ENCODE measurements at regions not wholly inside any gene's neighbourhood (a gene's known extent, or its start where the extent isn't known, plus 50 kb on each side); places are given as distances from the start of the nearest gene placed in this dataset.
"Not testable (repeated sequence)": the region's sequence is repeated elsewhere in the genome, so short reads cannot be mapped to it uniquely, and the experiment has no call there.

DNA sequence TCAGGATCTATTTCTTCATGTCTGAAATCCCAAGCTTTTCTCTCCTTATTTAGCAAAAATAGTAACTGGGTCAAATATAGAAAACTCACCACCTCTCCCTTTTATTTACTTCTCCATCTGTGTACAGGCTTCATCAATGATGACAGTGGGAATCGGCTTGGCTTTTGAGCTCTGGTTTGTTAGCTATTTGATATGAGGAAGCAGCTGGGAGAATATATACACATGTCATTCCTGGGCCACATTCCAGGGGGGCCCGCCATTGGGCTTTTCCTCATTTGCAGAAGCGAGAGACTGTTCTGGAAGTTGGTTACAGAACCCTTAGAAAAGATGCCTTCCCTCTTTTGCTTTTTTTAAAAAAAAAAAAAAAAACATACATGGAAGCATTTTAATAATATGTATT lies 107.4 kb upstream of the F9 start:
- TF ChIP-seq, protein P1, sequence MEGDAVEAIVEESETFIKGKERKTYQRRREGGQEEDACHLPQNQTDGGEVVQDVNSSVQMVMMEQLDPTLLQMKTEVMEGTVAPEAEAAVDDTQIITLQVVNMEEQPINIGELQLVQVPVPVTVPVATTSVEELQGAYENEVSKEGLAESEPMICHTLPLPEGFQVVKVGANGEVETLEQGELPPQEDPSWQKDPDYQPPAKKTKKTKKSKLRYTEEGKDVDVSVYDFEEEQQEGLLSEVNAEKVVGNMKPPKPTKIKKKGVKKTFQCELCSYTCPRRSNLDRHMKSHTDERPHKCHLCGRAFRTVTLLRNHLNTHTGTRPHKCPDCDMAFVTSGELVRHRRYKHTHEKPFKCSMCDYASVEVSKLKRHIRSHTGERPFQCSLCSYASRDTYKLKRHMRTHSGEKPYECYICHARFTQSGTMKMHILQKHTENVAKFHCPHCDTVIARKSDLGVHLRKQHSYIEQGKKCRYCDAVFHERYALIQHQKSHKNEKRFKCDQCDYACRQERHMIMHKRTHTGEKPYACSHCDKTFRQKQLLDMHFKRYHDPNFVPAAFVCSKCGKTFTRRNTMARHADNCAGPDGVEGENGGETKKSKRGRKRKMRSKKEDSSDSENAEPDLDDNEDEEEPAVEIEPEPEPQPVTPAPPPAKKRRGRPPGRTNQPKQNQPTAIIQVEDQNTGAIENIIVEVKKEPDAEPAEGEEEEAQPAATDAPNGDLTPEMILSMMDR (IDR thresholded peaks at IDR 0.05; ENCODE audit: insufficient read depth, low read depth, low read length), result no peak
- POLR2A ChIA-PET, result no interaction called here
- Histone ChIP-seq H3K36me3 (ENCODE audit: control insufficient read depth, insufficient read depth, low read length) (no peaks in the 10 kb centered on the region), H3K4me3 (ENCODE audit: low read depth, low read length) (no peak overlapping the region), H3K27me3 (ENCODE audit: control insufficient read depth, insufficient read depth, low read length) (no peaks in the 10 kb centered on the region)
- no peak for DNase-seq (ENCODE audit: low read depth)
- CTCF ChIA-PET, result no interaction called here

DNA sequence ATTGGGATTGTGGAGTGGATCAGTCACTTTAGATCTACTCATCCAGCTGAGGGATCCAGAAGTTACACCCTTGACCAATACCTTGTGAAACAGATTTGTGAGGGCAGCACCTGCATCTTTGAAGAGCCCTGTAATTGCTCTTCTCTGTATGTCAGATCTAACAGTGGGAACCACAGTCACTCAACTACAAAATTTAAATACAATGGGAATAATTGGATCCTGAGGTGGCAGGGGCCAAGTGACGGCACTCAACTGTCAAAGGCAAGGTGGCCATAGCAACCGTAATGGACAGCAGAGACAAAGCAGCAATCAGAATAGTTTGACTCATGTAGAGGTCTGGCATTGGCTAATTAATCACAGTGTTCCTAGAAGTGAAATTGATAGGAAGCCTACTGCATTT lies 132.3 kb upstream of the F9 start:
- H3K36me3 ChIP-seq (ENCODE audit: control insufficient read depth, insufficient read depth, low read length); CTCF ChIA-PET; H3K27me3 ChIP-seq (ENCODE audit: control insufficient read depth, insufficient read depth, low read length); POLR2A ChIA-PET; H3K4me3 ChIP-seq (ENCODE audit: low read depth, low read length); DNase-seq (ENCODE audit: low read depth): not testable (repeated sequence)

DNA sequence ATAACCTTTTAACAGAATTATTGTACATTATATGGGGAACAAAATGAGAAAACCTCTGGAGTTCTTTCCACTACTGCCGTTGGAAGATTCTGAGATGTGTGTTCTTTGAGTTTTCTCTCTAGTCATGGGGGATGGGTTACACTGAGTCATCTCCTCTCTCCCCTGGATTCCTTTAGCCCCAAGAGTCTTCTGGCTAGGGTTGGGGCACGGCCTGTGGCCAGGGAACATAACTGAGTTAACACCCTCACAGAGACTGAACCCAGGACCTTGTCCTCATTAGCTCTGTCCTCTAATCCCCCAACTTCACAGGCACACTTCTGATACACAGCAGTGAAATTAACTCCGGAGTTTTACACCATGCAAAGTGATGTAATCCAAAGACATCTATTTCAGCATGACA lies 142.3 kb upstream of the F9 start:
- no peak overlapping the region for H3K4me3 ChIP-seq (ENCODE audit: low read depth, low read length)
- ChIA-PET CTCF (no interaction called here), POLR2A (no interaction called here)
- TF ChIP-seq, protein P1 (IDR thresholded peaks at IDR 0.05; ENCODE audit: insufficient read depth, low read depth, low read length), result no peak
- H3K27me3 ChIP-seq (ENCODE audit: control insufficient read depth, insufficient read depth, low read length), result no peaks in the 10 kb centered on the region
- no peaks in the 10 kb centered on the region for H3K36me3 ChIP-seq (ENCODE audit: control insufficient read depth, insufficient read depth, low read length)
- DNase-seq (ENCODE audit: low read depth), result no peak

DNA sequence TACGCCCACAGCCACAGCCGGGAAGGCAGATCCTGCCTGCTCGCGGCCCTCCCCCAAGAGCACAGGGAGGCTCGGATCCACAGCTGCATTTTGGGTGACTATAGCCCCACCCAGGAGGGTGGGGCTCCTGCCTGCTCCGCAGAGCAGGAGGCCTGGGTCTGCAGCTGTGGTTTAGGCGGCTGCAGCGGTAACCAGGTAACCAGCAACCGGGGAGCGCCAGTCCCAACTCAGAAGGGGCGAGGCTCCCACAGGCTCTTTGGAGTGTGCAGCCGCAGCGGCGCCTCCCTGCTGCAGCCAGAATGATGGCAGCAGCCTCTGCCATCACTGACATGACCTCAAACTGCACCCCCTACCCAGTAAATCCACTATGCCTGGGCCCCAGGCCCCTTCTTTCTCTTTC lies 148.0 kb upstream of the F9 start:
- no peak for DNase-seq (ENCODE audit: low read depth)
- H3K4me3 ChIP-seq (ENCODE audit: low read depth, low read length), result no peak overlapping the region
- no peaks in the 10 kb centered on the region for H3K36me3 ChIP-seq (ENCODE audit: control insufficient read depth, insufficient read depth, low read length)
- ChIA-PET POLR2A (no interaction called here), CTCF (no interaction called here)
- TF ChIP-seq, protein P1 (IDR thresholded peaks at IDR 0.05; ENCODE audit: insufficient read depth, low read depth, low read length), result no peak
- H3K27me3 ChIP-seq (ENCODE audit: control insufficient read depth, insufficient read depth, low read length), result no peaks in the 10 kb centered on the region

DNA sequence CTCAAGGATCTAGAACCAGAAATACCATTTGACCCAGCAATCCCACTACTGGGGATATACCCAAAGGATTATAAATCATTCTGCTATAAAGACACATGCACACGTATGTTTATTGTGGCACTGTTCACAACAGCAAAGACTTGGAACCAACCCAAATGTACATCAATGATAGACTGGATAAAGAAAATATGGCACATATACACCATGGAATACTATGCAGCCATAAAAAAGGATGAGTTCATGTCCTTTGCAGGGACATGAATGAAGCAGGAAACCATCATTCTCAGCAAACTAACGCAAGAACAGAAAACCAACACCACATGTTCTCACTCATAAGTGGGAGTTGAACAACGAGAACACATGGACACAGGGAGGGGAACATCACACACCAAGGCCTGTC lies 154.0 kb upstream of the F9 start:
- POLR2A ChIA-PET; CTCF ChIA-PET; DNase-seq (ENCODE audit: low read depth); H3K36me3 ChIP-seq (ENCODE audit: control insufficient read depth, insufficient read depth, low read length); H3K4me3 ChIP-seq (ENCODE audit: low read depth, low read length); H3K27me3 ChIP-seq (ENCODE audit: control insufficient read depth, insufficient read depth, low read length): not testable (repeated sequence)

DNA sequence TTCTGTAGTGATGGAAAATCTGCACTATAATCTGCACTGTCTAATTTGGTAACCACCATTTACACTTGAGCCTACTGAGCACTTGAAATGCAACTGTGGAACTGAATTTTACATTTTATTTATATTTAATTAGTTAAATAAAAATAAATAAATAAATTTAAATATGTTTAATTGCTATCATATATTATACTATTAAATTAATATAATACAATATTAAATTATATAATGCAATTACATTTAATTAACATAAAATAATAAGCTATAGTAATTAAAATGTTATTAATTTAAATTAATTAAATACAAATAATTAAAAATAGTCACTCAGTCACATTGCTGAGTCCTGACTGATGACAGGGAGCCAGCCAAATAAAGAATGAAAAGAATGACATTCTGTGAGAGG lies 170.2 kb upstream of the F9 start:
- ChIA-PET CTCF (no interaction called here), POLR2A (no interaction called here)
- Histone ChIP-seq H3K36me3 (ENCODE audit: control insufficient read depth, insufficient read depth, low read length) (no peaks in the 10 kb centered on the region), H3K27me3 (ENCODE audit: control insufficient read depth, insufficient read depth, low read length) (no peaks in the 10 kb centered on the region), H3K4me3 (ENCODE audit: low read depth, low read length) (no peak overlapping the region)
- TF ChIP-seq, protein P1 (IDR thresholded peaks at IDR 0.05; ENCODE audit: insufficient read depth, low read depth, low read length), result no peak
- DNase-seq (ENCODE audit: low read depth), result no peak

DNA sequence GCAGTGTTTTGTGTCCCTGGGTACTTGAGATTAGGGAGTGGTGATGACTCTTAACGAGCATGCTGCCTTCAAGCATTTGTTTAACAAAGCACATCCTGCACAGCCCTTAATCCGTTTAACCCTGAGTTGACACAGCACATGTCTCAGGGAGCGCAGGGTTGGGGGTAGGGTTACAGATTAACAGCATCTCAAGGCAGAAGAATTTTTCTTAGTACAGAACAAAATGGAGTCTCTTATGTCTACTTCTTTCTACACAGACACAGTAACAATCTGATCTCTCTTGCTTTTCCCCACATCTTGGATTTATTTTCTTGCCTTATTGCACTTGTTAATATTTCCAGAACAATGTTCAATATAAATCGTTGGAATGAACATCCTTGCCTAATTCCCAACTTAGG lies 187.9 kb upstream of the F9 start:
- H3K36me3 ChIP-seq (ENCODE audit: control insufficient read depth, insufficient read depth, low read length); H3K4me3 ChIP-seq (ENCODE audit: low read depth, low read length); POLR2A ChIA-PET; DNase-seq (ENCODE audit: low read depth); CTCF ChIA-PET; H3K27me3 ChIP-seq (ENCODE audit: control insufficient read depth, insufficient read depth, low read length): not testable (repeated sequence)

DNA sequence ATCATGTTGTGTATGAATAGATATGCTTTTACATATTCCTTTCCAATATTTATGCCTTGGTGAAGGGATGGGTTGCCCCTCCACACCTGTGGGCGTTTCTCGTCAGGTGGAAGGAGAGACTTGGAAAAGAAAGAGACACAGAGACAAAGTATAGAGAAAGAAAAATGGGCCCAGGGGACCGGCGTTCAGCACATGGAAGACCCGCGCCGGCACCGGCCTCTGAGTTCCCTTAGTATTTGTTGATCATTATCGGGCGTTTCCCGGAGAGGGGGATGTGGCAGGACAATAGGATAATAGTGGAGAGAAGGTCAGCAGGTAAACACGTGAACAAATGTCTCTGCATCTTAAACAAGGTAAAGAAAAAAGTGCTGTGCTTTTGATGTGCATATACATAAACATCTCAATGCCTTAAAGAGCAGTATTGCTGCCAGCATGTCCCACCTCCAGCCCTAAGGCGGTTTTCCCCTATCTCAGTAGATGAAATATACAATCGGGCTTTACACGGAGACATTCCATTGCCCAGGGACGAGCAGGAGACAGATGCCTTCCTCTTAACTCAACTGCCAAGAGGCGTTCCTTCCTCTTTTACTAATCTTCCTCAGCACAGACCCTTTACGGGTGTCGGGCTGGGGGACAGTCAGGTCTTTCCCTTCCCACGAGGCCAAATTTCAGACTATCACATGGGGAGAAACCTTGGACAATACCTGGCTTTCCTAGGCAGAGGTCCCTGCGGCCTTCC lies 188.5 kb upstream of the F9 start:
- CTCF ChIA-PET; DNase-seq (ENCODE audit: low read depth); H3K4me3 ChIP-seq (ENCODE audit: low read depth, low read length); H3K36me3 ChIP-seq (ENCODE audit: control insufficient read depth, insufficient read depth, low read length); H3K27me3 ChIP-seq (ENCODE audit: control insufficient read depth, insufficient read depth, low read length); POLR2A ChIA-PET: not testable (repeated sequence)

Measured in BJ (cell line).